ENCODE measurements at regions not wholly inside any gene's neighbourhood (a gene's known extent, or its start where the extent isn't known, plus 50 kb on each side); places are given as distances from the start of the nearest gene placed in this dataset.
"Not testable (repeated sequence)": the region's sequence is repeated elsewhere in the genome, so short reads cannot be mapped to it uniquely, and the experiment has no call there.

GRCh38 chr1:73832276-73833181 lies 365.4 kb downstream of the LRRIQ3 start:
- DNase-seq (ENCODE audit: low spot score), result no peak
- Mint-ChIP-seq H3K4me1 (ENCODE audit: low read depth) (no peaks in the 10 kb centered on the region), H3K36me3 (ENCODE audit: low read depth) (no peaks in the 10 kb centered on the region), H3K9me3 (no peaks in the 10 kb centered on the region), H3K4me3 (no peak overlapping the region), H3K27ac (no peak overlapping the region), H3K27me3 (ENCODE audit: insufficient read depth) (no peaks in the 10 kb centered on the region)
- intact Hi-C loops (cut with micrococcal nuclease), result no loop called here

GRCh38 chr1:73827283-73827682 lies 370.7 kb downstream of the LRRIQ3 start:
- H3K27ac Mint-ChIP-seq; H3K4me1 Mint-ChIP-seq (ENCODE audit: low read depth); intact Hi-C loops (cut with micrococcal nuclease); H3K9me3 Mint-ChIP-seq; H3K36me3 Mint-ChIP-seq (ENCODE audit: low read depth); DNase-seq (ENCODE audit: low spot score); H3K27me3 Mint-ChIP-seq (ENCODE audit: insufficient read depth); H3K4me3 Mint-ChIP-seq: not testable (repeated sequence)

GRCh38 chr1:73824065-73824464 lies 373.9 kb downstream of the LRRIQ3 start:
- Mint-ChIP-seq H3K27me3 (ENCODE audit: insufficient read depth) (no peaks in the 10 kb centered on the region), H3K4me3 (no peak overlapping the region), H3K36me3 (ENCODE audit: low read depth) (no peaks in the 10 kb centered on the region), H3K4me1 (ENCODE audit: low read depth) (no peaks in the 10 kb centered on the region), H3K9me3 (no peaks in the 10 kb centered on the region), H3K27ac (no peak overlapping the region)
- intact Hi-C loops (cut with micrococcal nuclease), result no loop called here
- DNase-seq (ENCODE audit: low spot score), result no peak

- no peaks in the 10 kb centered on the region for H3K9me3 Mint-ChIP-seq
- no peak overlapping the region for H3K27ac Mint-ChIP-seq
- intact Hi-C loops (cut with micrococcal nuclease), result no loop called here
- H3K27me3 Mint-ChIP-seq (ENCODE audit: insufficient read depth), result no peaks in the 10 kb centered on the region
- H3K36me3 Mint-ChIP-seq (ENCODE audit: low read depth), result no peaks in the 10 kb centered on the region
- no peaks in the 10 kb centered on the region for H3K4me1 Mint-ChIP-seq (ENCODE audit: low read depth)
- H3K4me3 Mint-ChIP-seq, result no peak overlapping the region
- no peak for DNase-seq (ENCODE audit: low spot score)
Observed at GRCh38 chr1:73821520-73821919, 376.5 kb downstream of the LRRIQ3 start.

GRCh38 chr1:73820843-73821242 lies 377.1 kb downstream of the LRRIQ3 start:
- H3K27ac Mint-ChIP-seq, result no peak overlapping the region
- no peak for DNase-seq (ENCODE audit: low spot score)
- no peaks in the 10 kb centered on the region for H3K4me1 Mint-ChIP-seq (ENCODE audit: low read depth)
- H3K4me3 Mint-ChIP-seq, result no peak overlapping the region
- H3K27me3 Mint-ChIP-seq (ENCODE audit: insufficient read depth), result no peaks in the 10 kb centered on the region
- no peaks in the 10 kb centered on the region for H3K36me3 Mint-ChIP-seq (ENCODE audit: low read depth)
- intact Hi-C loops (cut with micrococcal nuclease), result no loop called here
- no peaks in the 10 kb centered on the region for H3K9me3 Mint-ChIP-seq

- intact Hi-C loops (cut with micrococcal nuclease), result no loop called here
- no peak overlapping the region for H3K4me3 Mint-ChIP-seq
- no peaks in the 10 kb centered on the region for H3K36me3 Mint-ChIP-seq (ENCODE audit: low read depth)
- DNase-seq (ENCODE audit: low spot score), result no peak
- no peak overlapping the region for H3K27ac Mint-ChIP-seq
- no peaks in the 10 kb centered on the region for H3K4me1 Mint-ChIP-seq (ENCODE audit: low read depth)
- no peaks in the 10 kb centered on the region for H3K9me3 Mint-ChIP-seq
- H3K27me3 Mint-ChIP-seq (ENCODE audit: insufficient read depth), result no peaks in the 10 kb centered on the region
Observed at GRCh38 chr1:73813716-73814115, 384.3 kb downstream of the LRRIQ3 start.

GRCh38 chr1:73813236-73813635 lies 384.7 kb downstream of the LRRIQ3 start:
- Mint-ChIP-seq H3K36me3 (ENCODE audit: low read depth) (no peaks in the 10 kb centered on the region), H3K4me1 (ENCODE audit: low read depth) (no peaks in the 10 kb centered on the region), H3K4me3 (no peak overlapping the region), H3K9me3 (no peaks in the 10 kb centered on the region), H3K27ac (no peak overlapping the region), H3K27me3 (ENCODE audit: insufficient read depth) (no peaks in the 10 kb centered on the region)
- intact Hi-C loops (cut with micrococcal nuclease), result no loop called here
- DNase-seq (ENCODE audit: low spot score), result no peak

GRCh38 chr1:73811798-73812197 lies 386.2 kb downstream of the LRRIQ3 start:
- no peaks in the 10 kb centered on the region for H3K27me3 Mint-ChIP-seq (ENCODE audit: insufficient read depth)
- H3K36me3 Mint-ChIP-seq (ENCODE audit: low read depth), result no peaks in the 10 kb centered on the region
- H3K4me1 Mint-ChIP-seq (ENCODE audit: low read depth), result no peaks in the 10 kb centered on the region
- intact Hi-C loops (cut with micrococcal nuclease), result no loop called here
- no peak overlapping the region for H3K4me3 Mint-ChIP-seq
- no peak overlapping the region for H3K27ac Mint-ChIP-seq
- no peak for DNase-seq (ENCODE audit: low spot score)
- peaks cover 4% of the 10 kb centered on the region for H3K9me3 Mint-ChIP-seq

- Mint-ChIP-seq H3K4me1 (ENCODE audit: low read depth) (no peaks in the 10 kb centered on the region), H3K4me3 (no peak overlapping the region), H3K9me3 (peaks cover 4% of the 10 kb centered on the region), H3K36me3 (ENCODE audit: low read depth) (no peaks in the 10 kb centered on the region), H3K27ac (no peak overlapping the region), H3K27me3 (ENCODE audit: insufficient read depth) (no peaks in the 10 kb centered on the region)
- intact Hi-C loops (cut with micrococcal nuclease), result no loop called here
- no peak for DNase-seq (ENCODE audit: low spot score)
Observed at GRCh38 chr1:73804935-73805334, 393.0 kb downstream of the LRRIQ3 start.

GRCh38 chr1:73803380-73803779 lies 394.6 kb downstream of the LRRIQ3 start:
- Mint-ChIP-seq H3K4me3 (no peak overlapping the region), H3K9me3 (peaks cover 4% of the 10 kb centered on the region), H3K27me3 (ENCODE audit: insufficient read depth) (no peaks in the 10 kb centered on the region), H3K36me3 (ENCODE audit: low read depth) (no peaks in the 10 kb centered on the region), H3K4me1 (ENCODE audit: low read depth) (no peaks in the 10 kb centered on the region), H3K27ac (no peak overlapping the region)
- intact Hi-C loops (cut with micrococcal nuclease), result no loop called here
- no peak for DNase-seq (ENCODE audit: low spot score)

- no peak overlapping the region for H3K4me3 Mint-ChIP-seq
- no peaks in the 10 kb centered on the region for H3K27me3 Mint-ChIP-seq (ENCODE audit: insufficient read depth)
- DNase-seq (ENCODE audit: low spot score), result no peak
- intact Hi-C loops (cut with micrococcal nuclease), result no loop called here
- no peaks in the 10 kb centered on the region for H3K4me1 Mint-ChIP-seq (ENCODE audit: low read depth)
- H3K36me3 Mint-ChIP-seq (ENCODE audit: low read depth), result no peaks in the 10 kb centered on the region
- H3K9me3 Mint-ChIP-seq, result no peaks in the 10 kb centered on the region
- no peak overlapping the region for H3K27ac Mint-ChIP-seq
Observed at GRCh38 chr1:73801912-73802429, 396.0 kb downstream of the LRRIQ3 start.

GRCh38 chr1:73800376-73800775 lies 397.6 kb downstream of the LRRIQ3 start:
- H3K4me3 Mint-ChIP-seq, result no peak overlapping the region
- H3K27me3 Mint-ChIP-seq (ENCODE audit: insufficient read depth), result no peaks in the 10 kb centered on the region
- no peak for DNase-seq (ENCODE audit: low spot score)
- intact Hi-C loops (cut with micrococcal nuclease), result no loop called here
- no peaks in the 10 kb centered on the region for H3K9me3 Mint-ChIP-seq
- no peaks in the 10 kb centered on the region for H3K4me1 Mint-ChIP-seq (ENCODE audit: low read depth)
- no peak overlapping the region for H3K27ac Mint-ChIP-seq
- no peaks in the 10 kb centered on the region for H3K36me3 Mint-ChIP-seq (ENCODE audit: low read depth)

GRCh38 chr1:73789965-73790364 lies 408.0 kb downstream of the LRRIQ3 start:
- Mint-ChIP-seq H3K9me3 (no peaks in the 10 kb centered on the region), H3K27me3 (ENCODE audit: insufficient read depth) (no peaks in the 10 kb centered on the region), H3K4me3 (no peak overlapping the region), H3K27ac (no peak overlapping the region), H3K36me3 (ENCODE audit: low read depth) (no peaks in the 10 kb centered on the region), H3K4me1 (ENCODE audit: low read depth) (no peaks in the 10 kb centered on the region)
- DNase-seq (ENCODE audit: low spot score), result no peak
- intact Hi-C loops (cut with micrococcal nuclease), result no loop called here

Data from activated T-helper 1 cell treated with anti-CD3 and anti-CD28 coated beads, Interleukin-12 subunit alpha, Interleukin-12 subunit beta, Interleukin-2, Interleukin-4 antibody, amounts not matched to agents 30 ng/mL and 10 ng/mL and 1 ng/mL, durations not matched to agents 14 hours and 24 hours and 36 hours (primary cell).